HG03571 (cell line): ENCODE measurements at regions not wholly inside any gene's neighbourhood (a gene's known extent, or its start where the extent isn't known, plus 50 kb on each side); places are given as distances from the start of the nearest gene placed in this dataset.
"Not testable (repeated sequence)": the region's sequence is repeated elsewhere in the genome, so short reads cannot be mapped to it uniquely, and the experiment has no call there.

Experiments used
- ATAC-seq: cut with Tn5 transposase; IDR thresholded peaks from one replicate; pipeline ENCODE4 v1.9.1; 2021; ENCODE audit not compliant: unreplicated experiment

DNA sequence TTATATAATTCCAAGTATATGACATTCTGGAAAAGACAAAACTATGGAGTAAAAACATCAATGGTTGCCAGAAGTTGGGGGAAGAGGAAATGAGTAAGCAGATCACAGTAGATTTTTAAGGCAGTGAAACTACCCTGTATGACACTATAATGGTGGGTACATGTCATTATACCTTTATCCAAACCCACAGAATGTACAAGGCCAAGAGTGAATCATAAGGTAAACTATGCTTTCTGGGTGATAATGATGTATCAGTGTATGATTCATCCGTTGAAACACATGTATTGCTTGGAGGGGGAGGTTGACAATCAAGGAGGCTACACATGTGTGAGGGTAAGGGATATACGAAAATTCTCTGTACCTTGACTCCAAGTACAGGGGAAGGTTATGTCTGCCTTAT lies 862.7 kb downstream of the PLA2G4A start:
- no peak for ATAC-seq

DNA sequence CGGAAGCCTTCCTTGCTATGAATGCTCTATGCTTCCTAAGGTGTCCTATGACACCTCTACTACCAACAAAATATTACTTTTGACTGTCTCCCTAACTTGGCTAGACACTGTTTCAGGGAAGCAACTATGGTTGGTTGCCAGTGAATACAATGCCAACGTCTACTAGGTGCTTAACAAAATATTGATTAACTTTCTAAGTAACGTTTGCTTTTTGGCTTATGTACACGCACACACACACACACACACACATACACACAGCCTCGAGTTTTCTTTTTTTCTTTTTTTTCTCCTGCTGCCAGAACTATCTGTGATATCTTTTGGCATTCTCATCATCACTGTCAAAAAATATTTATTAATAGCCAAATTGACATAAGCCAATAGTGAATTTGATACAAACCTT lies 864.0 kb downstream of the PLA2G4A start:
- no peak for ATAC-seq

DNA sequence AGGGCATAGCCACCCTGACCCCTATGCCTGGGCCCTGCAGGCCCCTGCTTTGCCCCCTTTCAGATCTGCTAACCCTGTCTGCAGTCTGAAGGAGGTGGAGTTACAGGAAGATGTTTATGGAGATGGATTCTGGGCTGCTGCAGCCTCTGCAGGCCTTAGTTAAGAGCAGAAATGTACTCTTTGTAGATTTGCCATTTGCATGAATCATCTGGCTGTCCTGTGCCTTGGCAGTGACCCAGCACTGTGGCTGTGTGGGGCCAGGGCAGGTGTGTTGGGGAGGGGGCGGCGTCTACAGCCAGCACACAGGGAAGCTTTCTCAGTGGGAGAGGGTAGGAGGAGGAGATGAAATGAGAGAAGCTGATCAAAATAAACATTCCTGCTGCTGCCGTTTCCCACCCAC lies 867.3 kb downstream of the PLA2G4A start:
- no peak for ATAC-seq

DNA sequence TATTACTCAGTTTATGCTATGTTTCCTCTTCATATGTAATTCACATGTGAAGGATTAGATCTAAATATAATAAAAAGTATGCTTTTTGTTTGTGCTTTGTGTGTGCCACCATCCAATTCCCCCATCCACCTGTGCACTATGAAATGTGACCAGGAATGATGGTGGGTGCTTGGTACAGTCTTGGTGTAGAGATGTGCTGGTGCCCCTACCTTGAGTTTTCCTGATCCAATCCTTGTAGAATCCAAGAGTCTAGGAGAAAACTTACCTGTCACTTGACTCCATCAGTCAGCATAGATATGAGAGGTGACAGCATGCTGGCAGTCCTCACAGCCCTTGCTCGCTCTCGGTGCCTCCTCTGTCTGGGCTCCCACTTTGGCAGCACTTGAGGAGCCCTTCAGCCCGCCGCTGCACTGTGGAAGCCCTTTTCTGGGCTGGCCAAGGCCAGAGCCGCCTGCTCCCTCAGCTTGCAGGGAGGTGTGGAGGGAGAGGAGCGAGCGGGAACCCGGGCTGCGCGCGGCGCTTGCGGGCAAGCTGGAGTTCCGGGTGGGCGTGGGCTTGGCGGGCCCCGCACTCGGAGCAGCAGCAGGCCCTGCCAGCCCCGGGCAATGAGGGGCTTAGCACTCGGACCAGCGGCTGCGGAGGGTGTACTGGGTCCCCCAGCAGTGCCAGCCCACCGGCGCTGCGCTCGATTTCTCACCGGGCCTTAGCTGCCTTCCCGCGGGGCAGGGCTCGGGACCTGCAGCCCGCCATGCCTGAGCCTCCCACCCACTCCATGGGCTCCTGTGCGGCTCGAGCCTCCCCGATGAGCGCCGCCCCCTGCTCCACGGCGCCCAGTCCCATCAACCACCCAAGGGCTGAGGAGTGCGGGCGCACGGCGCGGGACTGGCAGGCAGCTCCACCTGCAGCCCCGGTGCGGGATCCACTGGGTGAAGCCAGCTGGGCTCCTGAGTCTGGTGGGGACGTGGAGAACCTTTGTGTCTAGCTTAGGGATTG lies 874.7 kb downstream of the PLA2G4A start:
- not testable (repeated sequence) for ATAC-seq

DNA sequence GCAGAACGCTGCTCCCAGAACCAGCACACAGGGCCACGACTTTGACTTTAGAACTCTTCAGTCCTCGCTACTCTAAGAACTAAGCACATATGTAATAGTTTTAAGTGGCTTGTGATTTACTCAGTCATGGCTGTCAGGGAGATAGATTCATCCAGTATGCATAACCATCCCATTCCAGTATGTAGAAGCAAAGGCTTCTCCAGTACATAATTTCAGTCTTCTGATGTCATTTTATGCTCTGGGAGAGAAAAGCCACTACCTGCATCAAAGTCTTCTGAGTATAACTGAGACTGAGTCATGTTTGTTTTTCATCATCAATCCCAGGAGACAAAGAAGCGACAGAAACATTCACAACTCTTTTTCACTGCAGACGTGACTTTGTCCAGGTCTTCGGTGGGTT lies 885.7 kb downstream of the PLA2G4A start:
- ATAC-seq: no peak

DNA sequence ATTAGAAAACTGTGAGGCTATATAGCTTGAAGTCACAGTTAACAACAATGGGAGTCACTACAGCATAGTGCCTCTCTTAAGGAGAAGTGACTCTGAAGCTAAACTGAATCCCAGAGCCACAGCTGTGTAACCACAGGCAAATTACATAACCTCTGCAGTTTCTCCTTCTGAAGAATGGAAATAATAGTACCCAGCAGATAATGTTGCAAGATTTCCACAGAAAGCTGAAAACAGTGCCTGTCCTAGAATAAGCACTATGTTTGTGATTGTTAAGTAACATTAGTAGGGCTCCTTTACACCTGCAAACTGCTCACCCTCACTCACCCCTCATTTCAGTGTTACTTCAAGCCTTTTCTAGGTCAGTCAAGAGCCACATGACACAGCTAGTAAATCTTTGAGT lies 886.7 kb downstream of the PLA2G4A start:
- ATAC-seq: no peak

DNA sequence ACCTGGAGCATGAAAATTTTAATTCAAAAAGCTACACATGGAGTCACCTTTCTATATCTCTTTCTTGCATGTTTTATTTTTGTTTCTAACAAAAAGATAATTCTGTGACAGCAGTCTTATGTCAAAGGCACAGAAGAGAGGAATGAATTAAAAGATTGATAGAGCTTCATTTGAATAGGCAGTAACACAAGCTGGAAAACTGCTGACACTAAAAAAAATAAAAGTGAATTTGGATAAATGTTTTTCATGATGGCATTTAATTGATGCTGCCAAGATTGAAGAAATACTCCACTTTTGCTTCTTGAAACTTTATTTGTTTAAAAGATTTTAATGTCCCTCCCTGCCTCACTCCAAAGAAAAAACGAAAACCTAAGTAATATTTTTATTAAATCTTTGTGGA lies 887.4 kb downstream of the PLA2G4A start:
- no peak for ATAC-seq

DNA sequence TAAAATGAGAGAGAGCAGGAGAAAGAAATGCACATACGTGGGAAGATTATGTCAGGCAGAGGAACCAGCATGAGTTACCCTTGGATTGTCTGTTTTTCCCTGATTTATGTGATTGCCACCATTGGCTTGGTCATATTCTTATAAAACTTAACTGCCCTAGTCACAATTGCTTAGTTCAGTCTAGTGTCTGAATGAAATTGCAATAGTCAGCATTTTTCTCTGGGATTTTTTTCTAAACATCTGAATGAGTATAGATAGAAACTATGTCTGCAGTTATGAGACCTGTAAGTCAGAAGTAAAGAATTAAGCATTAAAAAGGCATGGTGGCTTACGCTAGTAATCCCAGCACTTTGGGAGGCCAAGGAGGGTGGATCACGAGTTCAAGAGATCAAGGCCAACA lies 889.8 kb downstream of the PLA2G4A start:
- no peak for ATAC-seq

DNA sequence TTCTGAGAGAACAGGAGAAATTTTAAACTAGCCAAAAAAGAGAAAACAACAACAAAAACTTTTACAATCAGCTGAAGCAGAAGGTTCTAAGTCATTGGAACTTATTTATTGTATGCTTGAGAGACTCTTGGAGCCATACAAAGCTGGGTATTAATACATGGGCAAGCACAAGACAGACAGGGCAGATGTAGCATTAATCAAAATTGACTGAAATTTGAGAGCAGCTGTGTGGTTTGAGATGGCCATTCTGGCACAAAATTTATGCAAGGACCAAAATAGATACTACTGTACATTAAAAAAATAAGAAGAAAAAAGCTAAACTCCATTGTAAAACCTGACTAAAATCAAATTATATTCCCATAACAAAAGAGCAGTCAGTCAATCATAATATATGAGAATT lies 892.5 kb downstream of the PLA2G4A start:
- ATAC-seq: no peak

DNA sequence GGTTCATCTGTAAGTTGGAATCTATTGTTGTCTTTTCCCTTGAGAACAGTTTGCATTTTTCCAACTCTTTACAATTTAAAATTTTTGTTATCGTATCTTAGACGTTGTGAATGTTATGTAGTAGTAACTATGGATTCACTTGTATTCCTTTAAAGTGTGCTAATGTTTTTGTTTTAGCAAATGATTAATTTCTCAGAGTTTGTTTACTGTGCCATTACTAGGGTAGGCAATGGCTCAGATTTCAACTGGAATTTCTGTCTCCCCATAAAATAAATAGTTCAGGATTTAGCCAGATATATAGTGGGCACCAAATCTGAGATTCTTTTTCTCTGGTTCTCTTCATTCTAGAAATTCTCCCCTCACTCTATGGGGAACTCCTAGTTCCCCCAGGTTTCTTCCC lies 896.5 kb downstream of the PLA2G4A start:
- no peak for ATAC-seq

DNA sequence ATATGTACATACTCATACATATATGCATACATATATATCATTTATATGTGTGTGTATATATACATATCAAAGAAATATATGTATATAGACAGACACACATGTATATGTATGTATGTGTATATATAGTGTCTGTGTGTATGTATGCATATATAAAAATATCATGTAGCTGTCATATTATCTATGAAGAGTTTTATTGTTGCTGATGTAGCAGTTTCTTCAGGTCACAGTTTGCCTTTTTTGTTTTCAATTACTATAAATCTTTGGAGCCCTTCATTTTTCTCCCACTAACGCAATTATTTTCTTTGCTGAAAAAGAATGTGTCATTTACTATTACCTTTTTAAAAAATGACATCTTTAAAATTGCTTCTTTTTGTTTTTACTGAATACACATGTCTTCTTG lies 904.5 kb downstream of the PLA2G4A start:
- ATAC-seq: no peak

DNA sequence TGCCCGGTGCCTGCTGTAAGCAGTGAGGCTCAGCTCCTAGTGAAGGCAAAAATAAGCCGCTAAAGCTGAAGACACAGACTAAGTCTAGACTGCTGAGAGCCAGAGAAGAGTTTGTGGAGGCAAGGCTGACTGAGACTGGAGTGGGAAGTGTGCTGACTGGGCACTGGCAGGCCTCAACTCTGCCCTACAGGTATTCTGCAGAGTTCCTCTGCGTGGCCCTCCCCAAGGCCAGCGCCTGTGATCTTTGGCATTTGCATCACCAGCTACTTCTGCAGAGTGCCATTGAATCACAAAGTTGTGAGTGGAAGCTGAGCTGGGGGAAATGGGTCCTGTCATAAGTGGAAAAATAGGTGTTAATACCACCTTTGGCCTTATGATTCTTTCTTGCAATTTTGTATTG lies 905.7 kb downstream of the PLA2G4A start:
- ATAC-seq: no peak

DNA sequence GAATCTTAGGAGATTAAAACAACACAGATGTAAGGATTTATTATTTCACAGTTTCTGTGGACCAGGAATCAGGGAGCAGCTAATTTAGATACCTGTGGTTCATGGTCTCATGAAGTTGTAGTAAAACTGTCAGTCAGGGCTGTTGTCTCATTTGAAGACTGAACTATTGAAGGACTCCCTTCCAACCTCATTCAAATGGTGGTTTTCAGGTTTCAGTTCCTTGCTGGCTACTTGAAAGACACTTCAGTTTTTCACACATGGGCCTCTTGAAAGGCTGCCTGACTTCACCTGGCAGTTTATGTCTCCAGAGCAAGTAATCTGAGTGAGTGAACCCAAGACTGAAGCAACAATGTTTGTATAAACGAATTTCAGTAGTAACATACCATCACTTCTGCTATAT lies 915.9 kb downstream of the PLA2G4A start:
- no peak for ATAC-seq

DNA sequence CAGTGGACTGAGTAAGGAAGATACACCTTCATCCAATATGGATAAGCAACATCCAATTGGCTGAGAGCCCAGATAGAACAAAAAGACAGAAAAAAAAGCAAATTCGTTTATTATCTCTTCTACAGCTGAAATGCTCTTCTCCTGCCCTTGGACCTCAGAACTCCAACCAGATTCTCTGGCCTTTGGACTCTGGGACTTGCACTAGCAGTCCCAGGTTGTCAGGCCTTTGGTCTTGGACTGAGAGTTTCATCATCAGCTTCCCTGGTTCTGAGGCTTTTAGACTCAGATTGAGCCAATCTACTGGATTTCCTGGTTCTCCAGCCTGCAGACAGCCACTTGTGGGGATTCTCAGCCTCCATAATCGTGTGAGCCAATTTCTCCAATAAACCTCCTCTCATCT lies 926.8 kb downstream of the PLA2G4A start:
- no peak for ATAC-seq

DNA sequence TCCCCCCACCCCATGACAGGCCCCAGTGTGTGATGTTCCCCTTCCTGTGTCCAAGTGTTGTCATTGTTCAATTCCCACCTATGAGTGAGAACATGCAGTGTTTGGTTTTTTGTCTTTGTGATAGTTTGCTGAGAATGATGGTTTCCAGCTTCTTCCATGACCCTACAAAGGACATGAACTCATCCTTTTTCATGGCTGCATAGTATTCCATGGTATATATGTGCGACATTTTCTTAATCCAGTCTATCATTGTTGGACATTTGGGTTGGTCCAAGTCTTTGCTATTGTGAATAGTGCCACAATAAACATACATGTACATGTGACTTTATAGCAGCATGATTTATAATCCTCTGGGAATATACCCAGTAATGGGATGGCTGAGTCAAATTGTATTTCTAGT lies 927.9 kb downstream of the PLA2G4A start:
- not testable (repeated sequence) for ATAC-seq

DNA sequence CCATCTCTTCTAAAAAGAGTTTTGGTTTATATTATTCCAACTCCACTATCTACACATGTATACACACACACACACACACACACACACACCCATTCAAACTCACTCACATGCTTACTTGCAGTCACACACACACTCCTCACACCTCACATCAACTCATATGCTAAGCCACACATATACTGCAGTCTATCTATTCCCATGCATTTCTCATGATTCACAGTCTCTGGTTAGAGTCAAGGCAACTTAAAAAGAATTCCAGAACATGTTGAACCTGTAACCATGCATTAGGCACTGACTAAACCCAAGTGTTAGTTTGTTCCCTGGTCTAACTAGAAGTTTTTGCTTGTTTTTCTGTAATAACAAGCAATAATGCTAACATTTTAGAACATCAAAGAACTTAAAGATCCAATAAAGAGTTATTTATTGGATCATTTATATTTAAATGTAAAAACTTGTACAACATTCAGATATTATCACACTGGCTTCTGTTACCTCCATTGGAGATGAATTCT lies 931.1 kb downstream of the PLA2G4A start:
- no peak for ATAC-seq

DNA sequence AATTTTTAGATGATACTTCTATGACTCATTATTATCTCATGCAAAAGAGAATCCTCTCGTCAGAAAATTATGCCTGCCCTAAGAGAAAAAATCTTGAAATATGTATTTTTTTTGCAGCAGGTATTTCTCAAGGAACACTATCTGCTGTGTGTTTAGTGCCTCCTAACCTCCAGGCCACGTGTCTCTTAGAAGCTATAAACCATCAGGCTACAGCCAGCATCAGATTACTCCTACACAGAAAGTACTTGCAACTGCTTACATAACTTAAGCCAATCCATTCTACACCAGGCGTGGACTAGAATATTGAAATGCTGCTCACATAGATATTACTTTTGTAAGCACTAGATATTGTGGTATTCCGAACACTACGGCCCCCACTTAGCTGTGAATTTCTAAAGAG lies 933.4 kb downstream of the PLA2G4A start:
- no peak for ATAC-seq

DNA sequence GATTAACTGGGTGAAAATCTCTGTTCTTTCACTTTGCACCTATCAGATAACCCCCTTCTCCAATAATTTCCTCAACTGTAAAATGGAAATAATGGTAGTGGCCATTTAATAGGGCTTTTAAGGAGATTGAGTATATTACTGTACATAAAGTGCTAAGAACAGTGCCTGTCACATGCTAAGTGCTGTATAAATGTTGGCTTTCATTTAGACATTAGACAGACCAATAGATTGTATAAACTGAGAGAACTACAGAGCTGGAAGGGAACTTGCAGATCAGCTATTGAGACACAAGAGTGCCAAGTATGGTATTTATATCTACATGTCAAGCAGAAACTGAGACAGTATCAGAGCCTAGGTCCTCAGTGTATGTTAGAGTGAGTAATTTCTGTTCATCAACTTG lies 934.7 kb downstream of the PLA2G4A start:
- no peak for ATAC-seq

DNA sequence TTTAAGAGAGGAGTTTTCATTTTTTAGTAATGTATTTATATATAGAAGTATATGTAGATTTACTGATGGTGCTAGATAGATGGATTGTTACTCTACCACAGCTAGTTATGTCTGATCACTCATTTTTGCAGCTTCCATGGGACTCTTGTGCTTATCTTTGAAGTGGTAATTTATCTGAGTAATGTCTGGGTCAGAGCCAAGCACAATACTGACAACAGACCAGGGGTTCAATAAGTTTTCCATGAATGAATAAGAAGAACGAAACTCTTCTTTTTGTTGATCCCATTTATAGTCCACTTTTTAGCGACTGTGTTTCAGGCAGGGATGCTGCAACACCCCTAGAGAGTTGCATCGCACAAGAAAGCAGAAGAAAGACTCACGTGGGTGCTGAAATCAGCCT lies 935.2 kb downstream of the PLA2G4A start:
- no peak for ATAC-seq

DNA sequence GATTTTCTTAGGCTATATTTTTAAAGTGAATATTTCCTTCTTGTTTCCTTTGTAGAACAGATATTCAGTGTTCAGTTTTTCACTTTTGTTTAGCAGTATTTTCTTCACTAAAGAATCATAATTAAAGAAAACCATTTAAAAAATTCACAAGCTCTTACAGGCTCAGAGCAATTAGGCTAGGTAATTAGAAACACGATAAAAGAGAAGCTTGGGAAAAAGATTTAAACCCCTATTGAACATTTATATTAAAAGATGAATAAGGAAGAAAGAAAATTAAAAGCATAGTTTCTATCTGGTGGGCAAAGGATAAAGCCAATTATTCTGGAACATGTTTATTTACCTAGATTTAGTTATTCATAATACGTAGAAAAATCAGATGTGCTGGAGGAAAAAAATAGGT lies 942.6 kb downstream of the PLA2G4A start:
- no peak for ATAC-seq

DNA sequence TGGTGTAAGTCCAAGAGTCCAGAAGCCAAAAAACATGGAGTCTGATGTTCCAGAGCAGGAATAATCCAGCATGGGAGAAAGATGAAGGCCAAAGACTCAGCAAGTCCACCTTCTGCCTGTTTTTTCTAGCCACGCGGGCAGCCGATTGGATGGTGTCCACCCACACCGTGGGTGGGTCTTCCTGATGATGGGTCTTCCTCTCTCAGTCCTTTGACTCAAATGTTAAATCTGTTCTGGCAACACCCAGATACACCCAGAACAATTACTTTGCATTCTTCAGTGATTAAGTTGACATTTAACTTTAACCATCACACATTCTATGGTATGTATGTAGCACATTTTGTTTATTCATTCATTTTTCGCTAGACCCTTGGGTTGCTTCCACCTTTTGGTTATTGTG lies 944.4 kb downstream of the PLA2G4A start:
- ATAC-seq: no peak

DNA sequence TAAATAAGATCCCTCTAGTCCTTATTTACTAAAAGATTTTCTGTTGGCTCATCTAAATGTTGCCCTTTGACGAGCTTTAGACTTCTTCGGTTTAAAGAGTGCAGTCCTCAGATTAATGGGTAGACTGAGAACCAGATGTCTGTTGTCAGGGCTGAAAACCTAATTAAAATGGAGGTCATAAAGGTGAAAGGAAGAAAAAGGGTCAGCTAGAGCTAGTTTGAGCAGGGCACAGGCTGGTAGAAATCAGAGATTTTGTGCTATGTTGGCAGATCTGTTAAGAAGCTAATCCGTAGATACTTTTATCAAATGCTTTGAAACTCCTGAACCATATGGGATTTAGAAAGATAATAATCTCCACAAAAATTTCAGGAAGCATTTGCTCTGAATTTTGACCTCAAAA lies 959.0 kb downstream of the PLA2G4A start:
- no peak for ATAC-seq

DNA sequence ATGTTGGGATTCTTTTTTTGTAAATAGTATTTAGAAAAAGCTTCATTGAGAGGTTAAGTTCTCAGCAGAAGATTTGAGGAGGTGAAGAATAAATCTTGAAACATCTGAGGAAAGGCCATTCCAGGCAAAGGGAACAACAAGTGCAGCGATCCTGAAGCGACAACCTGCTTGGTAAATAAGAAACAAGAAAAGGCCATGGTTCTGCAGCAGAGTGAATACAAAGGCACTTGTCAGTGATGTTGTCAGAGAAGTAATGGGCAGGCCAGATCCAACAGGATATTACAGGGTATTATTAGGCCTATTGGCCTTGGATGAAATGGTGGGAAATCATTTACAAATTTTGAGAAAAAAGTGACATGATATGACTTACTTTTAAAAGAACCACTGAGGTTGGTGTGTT lies 960.0 kb downstream of the PLA2G4A start:
- no peak for ATAC-seq
